NB4 (cell line): ENCODE measurements at regions not wholly inside any gene's neighbourhood (a gene's known extent, or its start where the extent isn't known, plus 50 kb on each side); places are given as distances from the start of the nearest gene placed in this dataset.

Experiments
- DNase-seq: peaks from one replicate; pipeline ENCODE4 v3.0.0; 2010; ENCODE audit warnings: low read depth
- H3K4me3 ChIP-seq: one replicate; pipeline ENCODE4 v1.5.1; 2011; ENCODE audit warnings: mild to moderate bottlenecking, low read depth, low read length, moderate library complexity
- MYC ChIP-seq: IDR thresholded peaks from 2 replicates; pipeline ENCODE4 v1.6.1; 2011; ENCODE audit warnings: low read depth, low read length
- POLR2A ChIP-seq: IDR thresholded peaks from 2 replicates; pipeline ENCODE4 v1.6.1; 2011; ENCODE audit warnings: mild to moderate bottlenecking; ENCODE audit not compliant: insufficient read length; ENCODE audit errors: extremely low read depth
- TF ChIP-seq, protein P1 (sequence below): IDR thresholded peaks from 2 replicates; pipeline ENCODE4 v1.6.1; 2011; ENCODE audit warnings: low read depth, low read length
- TF ChIP-seq, protein P2 (sequence below): IDR thresholded peaks from one replicate; pipeline ENCODE4 v1.5.1; 2012; ENCODE audit warnings: low read depth, low read length

DNA sequence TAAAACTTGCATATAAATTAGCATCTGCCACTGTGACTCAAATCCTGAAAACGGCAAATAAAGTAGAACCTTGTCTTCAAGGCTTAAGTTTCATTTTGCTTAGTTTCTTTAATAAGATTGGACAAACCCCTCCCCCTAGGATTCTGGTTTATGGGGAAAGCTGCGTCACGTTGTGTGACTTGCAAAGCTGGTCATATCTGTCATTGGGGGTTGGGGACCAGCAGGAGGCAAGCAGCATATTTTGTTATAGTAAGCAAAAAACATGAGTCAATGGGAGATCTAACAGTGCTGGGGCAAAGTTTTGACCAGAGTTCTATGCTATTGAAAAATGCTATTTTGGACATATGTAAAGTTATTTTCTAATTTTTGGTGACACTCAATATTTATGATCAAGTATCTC, 407.3 kb downstream of the PCDH18 start:
- TF ChIP-seq, protein P1, sequence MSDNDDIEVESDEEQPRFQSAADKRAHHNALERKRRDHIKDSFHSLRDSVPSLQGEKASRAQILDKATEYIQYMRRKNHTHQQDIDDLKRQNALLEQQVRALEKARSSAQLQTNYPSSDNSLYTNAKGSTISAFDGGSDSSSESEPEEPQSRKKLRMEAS: no peak
- TF ChIP-seq POLR2A (no peak), MYC (no peak)
- TF ChIP-seq, protein P2, sequence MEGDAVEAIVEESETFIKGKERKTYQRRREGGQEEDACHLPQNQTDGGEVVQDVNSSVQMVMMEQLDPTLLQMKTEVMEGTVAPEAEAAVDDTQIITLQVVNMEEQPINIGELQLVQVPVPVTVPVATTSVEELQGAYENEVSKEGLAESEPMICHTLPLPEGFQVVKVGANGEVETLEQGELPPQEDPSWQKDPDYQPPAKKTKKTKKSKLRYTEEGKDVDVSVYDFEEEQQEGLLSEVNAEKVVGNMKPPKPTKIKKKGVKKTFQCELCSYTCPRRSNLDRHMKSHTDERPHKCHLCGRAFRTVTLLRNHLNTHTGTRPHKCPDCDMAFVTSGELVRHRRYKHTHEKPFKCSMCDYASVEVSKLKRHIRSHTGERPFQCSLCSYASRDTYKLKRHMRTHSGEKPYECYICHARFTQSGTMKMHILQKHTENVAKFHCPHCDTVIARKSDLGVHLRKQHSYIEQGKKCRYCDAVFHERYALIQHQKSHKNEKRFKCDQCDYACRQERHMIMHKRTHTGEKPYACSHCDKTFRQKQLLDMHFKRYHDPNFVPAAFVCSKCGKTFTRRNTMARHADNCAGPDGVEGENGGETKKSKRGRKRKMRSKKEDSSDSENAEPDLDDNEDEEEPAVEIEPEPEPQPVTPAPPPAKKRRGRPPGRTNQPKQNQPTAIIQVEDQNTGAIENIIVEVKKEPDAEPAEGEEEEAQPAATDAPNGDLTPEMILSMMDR: no peak
- no peak overlapping the region for H3K4me3 ChIP-seq
- DNase-seq: peak; percentile 8

DNA sequence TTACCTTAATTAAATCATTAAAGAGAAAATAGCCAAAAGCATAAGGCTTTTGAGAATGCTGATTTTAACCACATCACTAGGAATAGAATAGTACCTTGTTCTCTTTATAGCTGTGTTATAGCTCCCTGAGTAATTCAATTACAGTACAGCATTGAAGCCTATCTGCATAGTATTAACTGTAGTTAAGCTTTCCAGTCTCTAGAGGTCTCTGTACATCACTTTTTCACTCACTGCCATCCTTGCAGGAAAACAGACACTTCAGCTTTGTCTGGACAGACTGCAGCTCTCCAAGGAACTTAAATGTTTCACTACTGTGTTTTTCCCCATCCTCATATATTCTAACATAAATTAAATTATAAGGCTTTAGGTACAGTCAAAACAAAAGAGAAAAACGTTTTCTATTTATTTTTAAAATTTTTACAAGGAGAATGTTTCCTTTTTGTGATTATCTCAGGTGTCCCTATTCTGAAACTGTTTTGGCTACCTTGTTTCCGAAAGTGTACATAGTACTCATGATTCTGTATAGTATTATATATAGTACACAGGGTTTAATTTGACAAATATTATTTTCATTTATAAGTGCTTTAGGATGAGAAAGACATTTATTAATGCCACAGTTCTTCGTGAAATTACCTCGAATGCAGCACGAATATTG, 407.9 kb downstream of the PCDH18 start:
- H3K4me3 ChIP-seq: no peak overlapping the region
- TF ChIP-seq POLR2A (no peak), MYC (no peak)
- TF ChIP-seq, protein P2: peak; percentile 43
- TF ChIP-seq, protein P1: no peak
- peak; percentile 53 for DNase-seq

DNA sequence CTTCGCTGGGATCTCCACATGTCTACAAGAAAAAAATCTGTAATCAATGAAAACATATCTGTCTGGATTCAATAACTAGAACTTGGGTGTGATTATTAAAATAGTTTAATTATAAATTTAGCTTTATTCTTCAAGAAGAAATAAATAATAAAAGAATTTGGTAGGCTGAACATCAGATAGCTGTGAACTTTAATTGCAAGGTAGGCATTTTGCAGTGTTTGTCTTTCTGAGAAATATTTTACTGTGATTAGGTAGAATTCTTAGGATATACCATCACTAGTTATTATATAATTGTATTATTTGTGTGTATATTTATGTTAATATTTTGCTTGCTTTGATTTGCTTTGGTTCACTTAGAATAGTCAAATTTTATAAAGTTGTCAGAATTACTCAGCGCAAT, 409.4 kb downstream of the PCDH18 start:
- DNase-seq: no peak
- H3K4me3 ChIP-seq: no peak overlapping the region
- TF ChIP-seq POLR2A (no peak), MYC (no peak)

DNA sequence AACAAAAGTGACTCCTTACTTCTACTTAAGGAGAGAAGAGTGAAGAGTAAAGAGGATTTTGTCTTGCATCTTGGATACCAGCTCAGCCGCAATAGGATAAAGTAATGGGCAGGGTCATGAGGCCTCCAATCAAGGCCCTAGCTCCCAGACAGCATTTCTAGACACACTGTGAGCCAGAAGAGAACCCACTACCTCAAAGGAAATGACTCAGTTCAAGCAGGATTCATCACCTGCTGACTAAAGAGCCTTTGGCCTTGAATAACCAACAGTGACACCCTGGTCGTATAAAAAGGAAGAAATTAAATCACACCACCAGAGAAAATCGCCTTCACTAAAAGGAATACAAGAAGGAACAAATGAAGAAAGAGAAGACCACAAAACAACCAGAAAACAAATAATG, 416.1 kb downstream of the PCDH18 start:
- no peak overlapping the region for H3K4me3 ChIP-seq
- no peak for DNase-seq
- TF ChIP-seq MYC (no peak), POLR2A (no peak)
- TF ChIP-seq, protein P1: no peak
- TF ChIP-seq, protein P2: no peak

DNA sequence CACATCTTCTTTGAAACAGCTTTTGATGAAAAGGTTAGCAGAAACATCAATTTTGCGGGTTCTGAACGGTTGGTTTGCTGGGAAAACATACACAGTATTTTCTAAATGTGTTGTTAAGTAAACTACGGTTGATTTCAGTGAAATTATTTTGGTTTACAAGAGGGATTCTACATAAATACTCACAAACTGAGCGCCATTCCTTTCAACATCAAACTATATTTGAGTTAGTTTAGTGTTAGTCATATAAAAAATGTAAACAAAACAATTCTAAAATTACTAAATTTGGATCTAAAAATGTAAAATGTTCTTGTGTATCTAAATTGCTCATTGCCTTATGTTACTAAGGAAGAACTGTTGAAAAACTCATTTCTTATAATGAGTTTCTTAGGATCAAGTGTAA, 425.6 kb downstream of the PCDH18 start:
- no peak for TF ChIP-seq MYC
- TF ChIP-seq, protein P2: no peak
- no peak for TF ChIP-seq POLR2A
- TF ChIP-seq, protein P1: no peak

DNA sequence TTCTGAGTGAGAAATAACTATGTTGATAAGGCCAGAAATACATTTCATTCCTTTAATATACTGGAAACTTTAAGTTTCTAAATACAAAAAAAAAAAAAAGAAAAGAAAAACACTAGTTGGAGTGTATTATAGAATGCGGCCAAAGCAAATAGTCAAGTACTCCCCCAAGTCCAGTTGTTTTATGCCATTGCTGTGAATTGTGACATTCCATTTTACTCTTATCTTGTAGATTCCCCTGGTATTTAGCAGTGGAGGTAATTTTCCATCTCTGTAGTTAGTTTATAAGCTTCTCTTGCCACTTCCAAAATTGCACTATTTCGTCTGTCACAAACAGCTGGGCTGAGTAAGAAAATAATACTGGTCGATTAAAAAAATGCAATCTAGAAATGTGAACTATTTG, 426.0 kb downstream of the PCDH18 start:
- H3K4me3 ChIP-seq: no peak overlapping the region
- TF ChIP-seq MYC: no peak
- TF ChIP-seq, protein P1: no peak
- no peak for DNase-seq

More for the DNA sequence above, 425.6 kb downstream of the PCDH18 start:
- DNase-seq: no peak
- no peak overlapping the region for H3K4me3 ChIP-seq

DNA sequence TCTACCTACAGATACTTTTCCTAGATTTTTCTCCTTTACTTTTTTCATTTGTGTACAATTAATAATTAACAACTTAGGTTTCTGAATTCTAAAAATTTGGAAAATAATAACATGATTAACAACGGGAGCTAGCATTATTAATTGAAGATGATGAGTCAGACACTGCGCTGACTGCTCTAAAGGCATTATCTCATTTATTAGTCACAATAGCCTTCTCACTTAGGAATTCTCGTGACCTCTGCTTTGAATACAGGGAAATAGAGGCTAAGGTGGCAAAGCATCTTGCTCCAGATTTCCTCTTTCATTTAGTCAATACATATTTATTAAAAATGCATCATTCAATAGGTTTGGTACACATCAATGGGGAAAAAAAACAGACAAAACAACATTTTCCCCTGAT, 441.3 kb downstream of the PCDH18 start:
- no peak for DNase-seq
- TF ChIP-seq MYC: no peak
- no peak overlapping the region for H3K4me3 ChIP-seq
